ENCODE measurements at regions not wholly inside any gene's neighbourhood (a gene's known extent, or its start where the extent isn't known, plus 50 kb on each side); places are given as distances from the start of the nearest gene placed in this dataset.
"Not testable (repeated sequence)": the region's sequence is repeated elsewhere in the genome, so short reads cannot be mapped to it uniquely, and the experiment has no call there.

DNA sequence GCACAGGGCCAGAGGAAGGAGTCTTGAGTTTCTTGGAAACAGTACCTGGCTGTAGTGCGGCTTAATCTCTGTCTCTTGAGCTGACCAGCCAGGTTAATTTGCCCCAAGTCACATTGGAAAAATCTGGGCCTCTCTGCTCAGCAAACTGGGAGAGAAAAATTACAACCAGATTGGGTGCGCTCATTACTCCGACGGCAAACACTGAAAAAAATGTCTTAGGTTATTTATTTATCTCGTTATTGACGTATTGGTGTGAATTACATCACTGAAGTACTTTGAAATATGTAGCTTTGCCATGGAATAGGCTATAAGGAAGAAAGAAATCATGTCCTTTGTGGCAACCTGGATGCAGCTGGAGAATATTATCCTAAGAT is 139.7 kb upstream of the TPTE start:
- not testable (repeated sequence) for TF ChIP-seq SRF (IDR thresholded peaks at IDR 0.05; ENCODE audit: low read depth, low read length); CTCF (IDR thresholded peaks at IDR 0.05; ENCODE audit: control extremely low read depth in 1 of 3, insufficient read depth in 1 of 3, low read depth in 1 of 3, low read length in 3 of 3); USF2 (IDR thresholded peaks at IDR 0.05; ENCODE audit: low read length); TAF1 (IDR thresholded peaks at IDR 0.05; ENCODE audit: low read depth, low read length); JUND (IDR thresholded peaks at IDR 0.05; ENCODE audit: low read length); POLR2A (IDR thresholded peaks at IDR 0.05; ENCODE audit: control extremely low read depth in 1 of 2, low read depth in 2 of 2, low read length in 2 of 2); BRCA1 (IDR thresholded peaks at IDR 0.05; ENCODE audit: low read depth, low read length); MAFK (IDR thresholded peaks at IDR 0.05; ENCODE audit: low read depth, low read length); NANOG (IDR thresholded peaks at IDR 0.05; ENCODE audit: insufficient read depth, low read depth, low read length, poor library complexity, severe bottlenecking); EZH2 (IDR thresholded peaks at IDR 0.05; ENCODE audit: low read depth, low read length, severe bottlenecking); ASH2L (IDR thresholded peaks at IDR 0.05; ENCODE audit: low read length); GTF2F1 (IDR thresholded peaks at IDR 0.05; ENCODE audit: borderline replicate concordance, low read depth, low read length)

All from H1 (cell line).